K562 (cell line): ENCODE measurements at regions not wholly inside any gene's neighbourhood (a gene's known extent, or its start where the extent isn't known, plus 50 kb on each side); places are given as distances from the start of the nearest gene placed in this dataset.

Source experiments
- ETV1 ChIP-seq: fragments of 450-650 bp; conservative IDR thresholded peaks from 2 replicates; pipeline ENCODE4 v1.6.1; 2016; ENCODE audit warnings: missing genetic modification characterization, control low read depth, low read depth, missing compliant biosample characterization
- HDAC2 ChIP-seq: fragments of 450-650 bp; IDR thresholded peaks from 2 replicates; pipeline ENCODE4 v1.6.1; 2016; ENCODE audit warnings: mild to moderate bottlenecking
- RBM14 ChIP-seq: fragments of 200-400 bp; formaldehyde crosslinking; IDR thresholded peaks from 2 replicates; pipeline ENCODE4 v1.6.1; 2018; ENCODE audit warnings: low read depth, mild to moderate bottlenecking, low read length, moderate library complexity, borderline replicate concordance; ENCODE audit not compliant: insufficient read depth
- ZNF584 ChIP-seq: fragments of 200-800 bp; sonication (Bioruptor generic); IDR thresholded peaks from 2 replicates; pipeline ENCODE4 v1.6.1; 2016; ENCODE audit warnings: low read depth, mild to moderate bottlenecking, missing genetic modification characterization, missing compliant biosample characterization
- TF ChIP-seq, protein P1 (sequence below): fragments of 450-650 bp; IDR thresholded peaks from 2 replicates; pipeline ENCODE4 v1.6.1; 2016; ENCODE audit warnings: mild to moderate bottlenecking, moderate library complexity

DNA sequence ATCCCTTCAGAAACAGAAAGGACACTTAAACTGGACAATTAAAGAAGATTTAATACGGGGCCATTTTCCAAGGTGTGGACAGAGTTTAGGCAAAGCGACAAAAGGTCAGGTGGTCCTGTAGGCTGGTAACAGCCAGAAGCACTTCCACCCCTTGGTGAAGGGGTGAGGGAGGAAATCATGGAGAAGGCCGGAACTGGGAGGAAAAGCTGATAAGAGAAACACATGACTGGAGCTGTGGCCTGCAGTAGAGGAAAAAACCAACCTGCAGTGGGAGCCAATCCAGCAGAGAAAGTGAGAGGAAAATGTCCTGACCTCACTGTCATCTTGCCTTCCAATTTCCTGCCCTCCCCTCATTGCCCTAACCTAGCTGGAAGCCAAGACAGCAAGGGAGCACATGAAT, 249.8 kb downstream of the LMO4 start (continued):
- TF ChIP-seq, protein P1, sequence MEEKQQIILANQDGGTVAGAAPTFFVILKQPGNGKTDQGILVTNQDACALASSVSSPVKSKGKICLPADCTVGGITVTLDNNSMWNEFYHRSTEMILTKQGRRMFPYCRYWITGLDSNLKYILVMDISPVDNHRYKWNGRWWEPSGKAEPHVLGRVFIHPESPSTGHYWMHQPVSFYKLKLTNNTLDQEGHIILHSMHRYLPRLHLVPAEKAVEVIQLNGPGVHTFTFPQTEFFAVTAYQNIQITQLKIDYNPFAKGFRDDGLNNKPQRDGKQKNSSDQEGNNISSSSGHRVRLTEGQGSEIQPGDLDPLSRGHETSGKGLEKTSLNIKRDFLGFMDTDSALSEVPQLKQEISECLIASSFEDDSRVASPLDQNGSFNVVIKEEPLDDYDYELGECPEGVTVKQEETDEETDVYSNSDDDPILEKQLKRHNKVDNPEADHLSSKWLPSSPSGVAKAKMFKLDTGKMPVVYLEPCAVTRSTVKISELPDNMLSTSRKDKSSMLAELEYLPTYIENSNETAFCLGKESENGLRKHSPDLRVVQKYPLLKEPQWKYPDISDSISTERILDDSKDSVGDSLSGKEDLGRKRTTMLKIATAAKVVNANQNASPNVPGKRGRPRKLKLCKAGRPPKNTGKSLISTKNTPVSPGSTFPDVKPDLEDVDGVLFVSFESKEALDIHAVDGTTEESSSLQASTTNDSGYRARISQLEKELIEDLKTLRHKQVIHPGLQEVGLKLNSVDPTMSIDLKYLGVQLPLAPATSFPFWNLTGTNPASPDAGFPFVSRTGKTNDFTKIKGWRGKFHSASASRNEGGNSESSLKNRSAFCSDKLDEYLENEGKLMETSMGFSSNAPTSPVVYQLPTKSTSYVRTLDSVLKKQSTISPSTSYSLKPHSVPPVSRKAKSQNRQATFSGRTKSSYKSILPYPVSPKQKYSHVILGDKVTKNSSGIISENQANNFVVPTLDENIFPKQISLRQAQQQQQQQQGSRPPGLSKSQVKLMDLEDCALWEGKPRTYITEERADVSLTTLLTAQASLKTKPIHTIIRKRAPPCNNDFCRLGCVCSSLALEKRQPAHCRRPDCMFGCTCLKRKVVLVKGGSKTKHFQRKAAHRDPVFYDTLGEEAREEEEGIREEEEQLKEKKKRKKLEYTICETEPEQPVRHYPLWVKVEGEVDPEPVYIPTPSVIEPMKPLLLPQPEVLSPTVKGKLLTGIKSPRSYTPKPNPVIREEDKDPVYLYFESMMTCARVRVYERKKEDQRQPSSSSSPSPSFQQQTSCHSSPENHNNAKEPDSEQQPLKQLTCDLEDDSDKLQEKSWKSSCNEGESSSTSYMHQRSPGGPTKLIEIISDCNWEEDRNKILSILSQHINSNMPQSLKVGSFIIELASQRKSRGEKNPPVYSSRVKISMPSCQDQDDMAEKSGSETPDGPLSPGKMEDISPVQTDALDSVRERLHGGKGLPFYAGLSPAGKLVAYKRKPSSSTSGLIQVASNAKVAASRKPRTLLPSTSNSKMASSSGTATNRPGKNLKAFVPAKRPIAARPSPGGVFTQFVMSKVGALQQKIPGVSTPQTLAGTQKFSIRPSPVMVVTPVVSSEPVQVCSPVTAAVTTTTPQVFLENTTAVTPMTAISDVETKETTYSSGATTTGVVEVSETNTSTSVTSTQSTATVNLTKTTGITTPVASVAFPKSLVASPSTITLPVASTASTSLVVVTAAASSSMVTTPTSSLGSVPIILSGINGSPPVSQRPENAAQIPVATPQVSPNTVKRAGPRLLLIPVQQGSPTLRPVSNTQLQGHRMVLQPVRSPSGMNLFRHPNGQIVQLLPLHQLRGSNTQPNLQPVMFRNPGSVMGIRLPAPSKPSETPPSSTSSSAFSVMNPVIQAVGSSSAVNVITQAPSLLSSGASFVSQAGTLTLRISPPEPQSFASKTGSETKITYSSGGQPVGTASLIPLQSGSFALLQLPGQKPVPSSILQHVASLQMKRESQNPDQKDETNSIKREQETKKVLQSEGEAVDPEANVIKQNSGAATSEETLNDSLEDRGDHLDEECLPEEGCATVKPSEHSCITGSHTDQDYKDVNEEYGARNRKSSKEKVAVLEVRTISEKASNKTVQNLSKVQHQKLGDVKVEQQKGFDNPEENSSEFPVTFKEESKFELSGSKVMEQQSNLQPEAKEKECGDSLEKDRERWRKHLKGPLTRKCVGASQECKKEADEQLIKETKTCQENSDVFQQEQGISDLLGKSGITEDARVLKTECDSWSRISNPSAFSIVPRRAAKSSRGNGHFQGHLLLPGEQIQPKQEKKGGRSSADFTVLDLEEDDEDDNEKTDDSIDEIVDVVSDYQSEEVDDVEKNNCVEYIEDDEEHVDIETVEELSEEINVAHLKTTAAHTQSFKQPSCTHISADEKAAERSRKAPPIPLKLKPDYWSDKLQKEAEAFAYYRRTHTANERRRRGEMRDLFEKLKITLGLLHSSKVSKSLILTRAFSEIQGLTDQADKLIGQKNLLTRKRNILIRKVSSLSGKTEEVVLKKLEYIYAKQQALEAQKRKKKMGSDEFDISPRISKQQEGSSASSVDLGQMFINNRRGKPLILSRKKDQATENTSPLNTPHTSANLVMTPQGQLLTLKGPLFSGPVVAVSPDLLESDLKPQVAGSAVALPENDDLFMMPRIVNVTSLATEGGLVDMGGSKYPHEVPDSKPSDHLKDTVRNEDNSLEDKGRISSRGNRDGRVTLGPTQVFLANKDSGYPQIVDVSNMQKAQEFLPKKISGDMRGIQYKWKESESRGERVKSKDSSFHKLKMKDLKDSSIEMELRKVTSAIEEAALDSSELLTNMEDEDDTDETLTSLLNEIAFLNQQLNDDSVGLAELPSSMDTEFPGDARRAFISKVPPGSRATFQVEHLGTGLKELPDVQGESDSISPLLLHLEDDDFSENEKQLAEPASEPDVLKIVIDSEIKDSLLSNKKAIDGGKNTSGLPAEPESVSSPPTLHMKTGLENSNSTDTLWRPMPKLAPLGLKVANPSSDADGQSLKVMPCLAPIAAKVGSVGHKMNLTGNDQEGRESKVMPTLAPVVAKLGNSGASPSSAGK, result peak; percentile 25; the same call in 1 of the 2 replicates
- TF ChIP-seq RBM14, result no peak
- TF ChIP-seq ETV1, result peak; percentile 37; the same call in 1 of the 2 replicates
- no peak for TF ChIP-seq HDAC2
- no peak for TF ChIP-seq ZNF584 (CRISPR knock-in tag)
